ENCODE measurements at regions not wholly inside any gene's neighbourhood (a gene's known extent, or its start where the extent isn't known, plus 50 kb on each side); places are given as distances from the start of the nearest gene placed in this dataset.

DNA sequence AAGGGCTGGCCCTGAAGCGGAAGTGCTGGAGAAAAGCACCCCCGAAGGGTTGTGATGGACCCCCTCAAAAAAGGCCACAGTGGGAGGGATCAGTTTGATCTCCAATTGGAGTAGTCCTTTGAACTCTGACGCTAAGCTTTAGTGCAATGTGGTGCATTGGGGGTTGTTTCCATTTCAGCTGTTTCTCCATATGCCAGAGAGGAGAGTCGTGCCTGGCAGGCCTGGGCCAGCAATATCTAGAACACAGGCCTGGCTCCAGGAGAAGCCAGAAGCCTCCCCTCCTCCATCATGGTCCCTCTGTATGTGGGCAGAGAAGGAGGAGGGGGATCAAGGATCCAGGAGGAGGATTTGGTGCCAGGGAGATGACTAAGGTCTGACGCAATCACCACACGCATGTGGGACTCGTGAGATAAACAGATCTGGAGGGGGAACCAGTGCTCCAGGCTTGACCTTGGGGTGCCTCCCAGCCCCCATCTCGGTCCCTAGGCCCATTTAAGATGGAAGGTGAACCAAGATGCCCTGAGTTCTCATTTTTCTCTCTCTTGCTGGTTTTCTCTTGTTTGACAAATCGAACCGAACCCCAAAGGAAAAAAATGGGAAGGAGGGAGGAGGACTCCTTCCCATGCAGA, 517.4 kb upstream of the JARID2 start:
- FAIRE-seq, result no peak

DNA sequence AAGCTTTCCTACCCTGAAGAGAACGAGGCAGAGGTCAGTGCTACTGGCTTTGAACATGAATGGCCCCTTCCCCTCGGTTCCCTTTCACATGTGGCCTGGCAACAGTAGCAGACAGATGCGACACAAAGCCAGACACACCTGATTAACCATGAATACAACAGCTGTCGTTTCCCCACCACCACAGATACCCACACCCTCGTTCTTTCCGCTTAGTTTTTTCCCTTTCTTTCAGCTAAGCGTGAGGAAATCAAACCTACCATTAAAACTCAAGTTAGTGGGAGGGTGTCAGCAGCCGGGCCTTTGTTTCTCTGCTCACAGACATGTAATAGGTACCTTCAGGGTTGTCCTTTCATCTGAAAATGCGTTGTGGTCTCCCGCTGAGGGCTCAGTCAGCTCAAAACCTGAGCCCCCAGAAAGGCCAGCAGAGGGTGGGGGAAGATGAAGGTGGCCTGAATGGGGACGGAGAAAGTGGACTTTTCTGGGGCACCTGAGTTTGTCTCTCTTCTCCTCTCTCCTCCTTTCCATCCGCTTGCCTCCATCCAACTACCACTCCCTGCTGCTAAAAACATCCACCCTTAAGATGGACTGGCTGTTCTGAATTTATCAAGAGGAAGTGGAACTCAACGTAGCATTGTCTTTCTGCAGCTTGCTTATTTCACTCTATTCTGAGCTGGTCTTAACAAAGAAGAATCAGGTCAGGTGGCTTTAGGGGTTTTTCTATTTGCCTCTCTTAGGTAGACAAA, 516.6 kb upstream of the JARID2 start:
- FAIRE-seq, result no peak

DNA sequence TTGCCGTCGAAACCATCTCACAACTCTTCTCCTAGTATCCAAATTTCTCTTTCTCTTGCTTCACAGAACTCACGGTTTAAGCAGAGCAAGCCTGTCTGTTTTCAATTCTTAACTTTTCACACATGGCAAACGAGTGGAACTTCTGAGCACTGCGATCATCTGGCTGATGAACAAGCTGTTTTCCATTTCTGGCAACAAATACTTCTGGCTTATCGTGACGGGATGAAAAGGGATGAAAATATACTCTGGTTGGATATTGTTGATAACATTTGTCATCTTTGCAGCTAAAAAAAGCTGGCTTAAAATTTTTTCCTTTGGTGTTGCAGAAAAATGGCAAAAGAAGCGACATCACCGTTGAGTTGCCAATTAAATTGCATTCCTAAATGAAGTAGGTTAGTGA, 515.2 kb upstream of the JARID2 start:
- no peak for FAIRE-seq

DNA sequence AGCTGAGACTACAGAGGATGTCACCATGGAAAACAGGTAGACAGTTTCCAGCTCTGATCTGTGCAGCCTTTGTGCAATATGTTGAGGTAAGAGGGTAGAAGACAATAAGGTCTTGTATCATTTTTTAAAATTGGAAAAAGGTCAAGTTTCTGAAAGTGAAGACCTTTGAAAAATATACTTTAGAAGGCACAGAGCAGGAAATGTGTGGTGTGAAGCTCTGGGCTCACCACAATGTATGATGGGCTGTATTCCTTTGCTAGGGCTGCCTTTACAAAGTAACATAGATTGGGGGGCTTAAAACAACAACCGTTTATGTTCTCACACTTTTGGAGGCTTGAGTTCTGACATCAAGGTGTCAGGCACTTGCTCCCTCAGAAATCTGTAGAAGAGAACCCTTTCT, 514.3 kb upstream of the JARID2 start:
- FAIRE-seq, result no peak

DNA sequence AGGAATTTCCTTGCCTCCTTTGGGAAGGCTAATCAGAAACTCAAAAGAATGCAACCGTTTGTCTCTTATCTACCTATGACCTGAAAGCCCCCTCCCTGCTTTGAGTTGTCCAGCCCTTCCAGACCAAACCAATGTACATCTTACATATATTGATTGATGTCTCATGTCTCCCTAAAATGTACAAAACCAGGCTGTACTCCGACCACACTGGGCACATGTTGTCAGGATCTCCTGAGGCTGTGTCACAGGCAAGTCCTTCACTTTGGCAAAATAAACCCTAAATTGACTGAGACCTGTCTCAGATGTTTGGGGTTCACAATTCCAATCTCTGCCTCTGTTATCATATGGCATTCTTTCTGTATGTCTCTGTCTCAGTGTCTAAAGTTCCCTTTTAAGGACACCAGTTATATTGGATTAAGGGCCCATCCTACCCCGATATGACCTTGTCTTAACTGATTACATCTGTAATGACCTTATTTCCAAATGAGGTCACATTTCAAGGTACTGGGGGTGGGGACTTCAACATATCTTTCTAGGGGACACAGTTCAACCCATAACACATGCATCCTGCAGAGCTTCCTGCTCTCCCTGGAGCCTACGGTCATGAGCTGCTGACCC, 513.5 kb upstream of the JARID2 start:
- FAIRE-seq, result no peak

DNA sequence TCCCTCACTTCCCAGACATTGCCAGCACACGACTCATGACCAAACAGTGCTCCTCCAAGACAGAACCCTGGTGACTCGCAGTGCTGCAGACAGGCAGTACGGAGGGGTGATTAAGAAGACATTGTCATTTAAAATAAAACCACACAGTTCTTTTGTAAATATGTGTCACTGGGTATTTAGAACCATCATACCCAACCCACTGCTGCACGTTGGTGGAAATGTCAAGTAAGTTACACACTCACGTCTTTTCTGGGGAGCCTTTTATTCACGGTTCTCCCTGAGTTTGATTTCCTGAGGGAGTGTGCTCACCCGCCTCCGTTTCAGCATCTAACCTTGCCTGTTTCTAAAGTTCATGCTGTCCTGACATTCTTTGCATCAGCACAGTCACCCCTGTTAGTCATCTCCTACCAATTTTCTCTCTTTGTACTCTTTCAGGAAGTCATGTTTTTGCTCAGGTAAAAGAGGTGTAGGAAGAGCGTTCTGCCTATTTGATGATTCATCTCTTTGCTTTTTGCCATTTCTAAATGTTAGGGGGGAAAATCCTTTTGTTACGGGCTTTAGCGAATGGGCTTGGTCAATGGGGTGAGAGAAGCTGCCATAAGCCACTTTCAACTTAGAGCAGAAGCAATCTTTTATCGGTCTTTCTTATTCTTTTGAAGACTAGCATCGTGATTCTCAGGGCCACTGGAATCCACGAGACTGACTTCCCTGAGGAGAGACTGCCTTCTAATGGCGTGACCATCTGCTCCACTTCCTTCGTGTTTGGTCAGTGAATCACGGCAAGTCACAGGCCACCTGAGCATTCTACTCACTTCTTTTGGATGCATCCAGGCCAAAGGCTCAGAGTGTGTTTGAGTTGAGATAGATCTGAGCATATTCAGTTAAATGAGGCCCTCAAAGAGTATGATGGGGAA, 512.8 kb upstream of the JARID2 start:
- FAIRE-seq, result no peak

DNA sequence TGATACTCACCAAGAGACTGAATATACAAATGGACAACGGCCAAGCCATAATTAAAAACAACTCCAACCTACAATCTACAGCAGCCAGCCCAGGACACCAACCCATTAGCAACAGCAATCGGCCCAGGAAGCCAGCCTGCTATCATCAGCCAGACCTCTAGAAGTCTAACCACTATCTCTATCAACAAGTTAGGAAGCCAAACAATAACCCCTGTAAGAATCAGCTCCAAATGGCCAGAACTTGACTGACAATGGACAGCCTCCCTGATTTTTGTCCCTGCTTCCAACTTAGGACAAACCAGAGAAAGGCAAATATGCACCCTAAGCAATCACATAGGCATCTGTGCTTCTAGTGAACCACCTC, 511.8 kb upstream of the JARID2 start:
- FAIRE-seq, result no peak

DNA sequence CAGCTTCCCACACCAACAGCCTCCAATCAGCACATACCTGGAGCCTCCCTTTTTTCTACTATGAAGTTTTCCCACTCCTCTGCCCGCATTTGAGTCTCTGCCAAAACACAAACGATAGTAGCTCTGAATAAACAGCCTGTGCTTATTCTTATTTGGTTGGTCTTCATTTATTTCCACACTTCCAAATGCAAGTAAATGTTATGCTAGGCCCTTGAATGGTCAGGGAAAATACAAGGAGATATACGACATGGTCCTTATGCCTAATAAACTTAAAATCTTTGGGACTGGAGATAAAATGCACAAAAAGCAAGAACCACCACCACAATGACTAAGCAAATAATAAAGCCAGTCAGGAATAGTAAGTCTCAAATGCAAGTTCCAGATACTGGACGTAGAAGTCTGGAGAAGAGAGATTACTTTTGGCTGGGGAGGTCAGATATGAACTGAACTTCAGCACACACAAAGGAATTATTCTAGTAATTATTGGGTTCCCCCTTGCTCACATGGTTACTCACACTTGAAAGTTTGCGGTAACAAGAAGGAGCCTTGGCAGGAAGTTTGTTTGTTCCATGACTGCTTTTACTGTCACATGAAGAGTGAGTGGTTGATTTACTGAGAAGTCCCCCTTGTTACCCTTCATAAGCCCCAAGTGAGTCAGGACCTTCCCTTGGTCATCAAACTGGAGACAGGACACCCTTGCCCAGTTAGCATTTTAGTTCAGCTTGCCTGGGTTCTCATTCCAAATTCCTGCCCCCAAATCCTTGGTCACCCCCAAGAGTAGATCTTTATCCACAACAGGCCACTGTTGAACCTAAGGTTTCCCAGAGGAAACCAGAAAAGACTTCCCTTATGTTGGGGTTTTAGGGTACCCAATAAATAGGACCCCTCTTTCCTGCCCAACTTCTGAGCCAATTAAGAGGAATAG, 511.2 kb upstream of the JARID2 start:
- FAIRE-seq, result no peak

DNA sequence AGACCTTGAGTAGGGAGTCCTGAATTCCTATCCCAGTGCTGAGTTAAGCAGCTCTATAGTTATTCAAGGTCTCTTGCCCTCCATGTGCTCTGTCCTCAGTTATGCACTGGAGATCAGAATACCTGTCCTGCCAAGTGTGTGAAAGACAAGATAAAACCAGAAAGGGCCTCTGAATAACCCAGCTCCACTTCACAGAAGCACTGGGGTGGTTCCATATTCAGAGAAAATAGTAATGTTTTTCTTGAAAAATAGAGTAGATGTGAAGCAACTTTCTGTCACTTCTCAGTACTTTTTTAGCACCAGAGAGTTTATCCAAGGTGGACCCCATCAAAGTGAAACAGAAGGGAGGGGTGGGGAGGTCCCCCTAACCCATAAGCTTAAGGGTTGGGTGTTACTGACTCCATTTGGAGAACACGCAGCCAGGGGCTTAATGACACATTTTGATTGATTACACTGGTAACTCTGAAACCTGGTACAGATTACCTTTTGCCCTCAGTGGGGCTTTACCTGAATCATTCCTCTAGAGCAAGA, 509.8 kb upstream of the JARID2 start:
- no peak for FAIRE-seq

DNA sequence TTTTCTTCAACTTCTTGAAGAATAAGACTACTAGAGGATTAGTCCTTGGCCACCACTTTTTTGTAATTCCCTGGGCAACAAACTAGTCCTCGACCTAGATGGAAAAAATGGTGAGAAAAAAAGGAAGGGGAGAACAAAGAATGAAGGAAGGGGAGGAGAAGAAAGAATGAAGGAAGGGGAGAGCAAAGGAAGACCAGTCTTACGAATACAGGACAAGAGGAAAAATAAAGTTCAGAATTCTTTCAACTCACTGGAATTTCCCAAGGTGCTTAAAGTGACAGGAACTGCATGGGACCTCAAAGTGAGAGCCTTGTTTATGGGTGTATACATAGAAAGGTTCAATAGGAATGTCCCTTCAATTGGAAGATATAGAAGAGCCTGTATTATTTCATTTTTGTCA, 509.3 kb upstream of the JARID2 start:
- no peak for FAIRE-seq

DNA sequence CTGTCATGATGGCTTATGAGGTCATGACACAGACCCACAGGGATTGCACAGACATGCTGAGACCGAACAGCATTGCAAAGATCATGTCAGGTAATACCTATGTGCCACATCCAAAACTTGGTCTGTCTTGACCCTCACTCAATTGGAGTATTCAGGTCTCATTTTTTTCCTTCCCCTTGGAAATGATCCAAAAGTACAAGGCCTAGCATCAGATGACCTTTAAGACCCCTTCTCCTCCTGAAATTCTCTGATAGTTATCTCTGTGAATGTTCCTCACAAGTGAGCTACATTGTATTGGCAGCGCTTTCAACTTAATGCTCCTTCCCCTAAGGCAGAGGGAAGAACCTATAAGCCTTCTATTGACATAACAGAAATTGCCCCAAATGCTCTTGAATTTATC, 507.4 kb upstream of the JARID2 start:
- no peak for FAIRE-seq

DNA sequence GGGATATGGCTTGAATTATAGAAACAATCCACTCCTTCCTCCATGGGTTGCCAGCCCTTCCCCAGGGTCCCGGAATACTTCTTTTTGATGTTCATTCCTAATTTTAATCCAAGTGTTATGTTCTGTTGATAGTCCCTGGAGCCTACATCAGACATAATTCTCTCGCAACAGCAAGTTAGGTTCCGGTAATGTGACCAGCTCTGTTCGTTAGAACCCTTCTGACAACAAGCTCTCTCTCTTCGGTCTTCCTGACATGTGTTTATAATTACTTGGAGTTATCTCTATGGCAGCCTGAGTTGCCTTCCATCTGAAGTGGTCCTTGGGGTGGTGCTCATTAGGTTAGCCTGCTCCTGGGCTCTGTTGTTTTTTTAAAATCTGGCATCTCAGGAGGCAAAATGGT, 506.9 kb upstream of the JARID2 start:
- FAIRE-seq, result no peak

DNA sequence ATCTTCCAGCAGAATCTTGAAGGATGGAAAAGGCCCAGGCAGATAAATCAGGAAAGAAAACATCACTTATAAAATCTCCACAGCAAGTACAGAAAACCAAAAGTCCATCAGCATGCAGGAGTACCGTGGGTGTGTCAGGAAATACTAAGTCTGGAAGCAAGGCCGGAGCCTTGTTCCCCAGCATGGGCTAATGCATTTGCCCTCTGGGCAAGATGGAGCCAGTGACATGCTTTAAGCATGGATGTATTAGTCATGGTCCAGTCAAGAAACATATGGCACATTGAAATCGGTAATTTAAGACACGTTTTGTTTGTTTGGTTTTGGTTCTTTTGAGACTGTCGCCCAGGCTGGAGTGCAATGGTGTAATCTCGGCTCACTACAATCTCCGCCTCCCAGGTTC, 506.0 kb upstream of the JARID2 start:
- FAIRE-seq, result no peak

DNA sequence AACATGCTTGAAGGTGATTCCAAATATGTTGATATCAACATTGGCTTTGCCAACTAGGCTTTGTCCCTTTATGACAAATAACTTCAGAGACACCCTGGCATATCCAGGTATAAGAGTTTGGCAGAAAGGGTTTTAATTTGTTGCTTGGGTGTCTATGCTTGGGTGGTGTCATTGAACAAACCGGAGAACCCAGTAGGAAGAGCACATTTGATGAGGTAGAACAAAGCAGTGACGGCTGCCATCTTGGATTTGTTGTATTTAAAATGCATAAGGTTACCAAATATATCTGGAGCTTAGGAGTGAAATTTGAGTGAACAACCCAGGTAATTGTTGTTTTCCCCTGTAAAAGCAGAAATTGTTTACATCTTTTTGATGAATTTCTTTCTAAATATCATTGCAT, 503.7 kb upstream of the JARID2 start:
- FAIRE-seq, result no peak

DNA sequence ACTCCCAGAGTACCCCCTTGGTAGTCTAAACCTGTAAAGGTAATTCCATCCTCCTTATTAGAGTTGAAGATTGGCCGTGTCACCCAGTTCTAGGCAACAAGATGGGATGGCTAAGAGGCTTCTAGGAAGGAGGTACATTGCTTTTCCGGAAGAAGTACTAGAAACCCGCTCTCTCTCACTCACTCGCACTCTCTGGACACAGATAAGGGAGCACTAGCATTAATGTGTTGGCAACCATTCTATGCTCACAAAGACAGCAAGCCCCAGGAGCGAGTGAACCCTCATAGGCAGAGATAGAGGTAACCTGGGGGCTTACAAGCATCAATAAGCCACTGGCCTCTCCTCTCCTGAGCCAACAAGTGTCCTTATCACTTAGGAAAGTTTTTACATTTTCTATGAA, 503.2 kb upstream of the JARID2 start:
- FAIRE-seq, result no peak

DNA sequence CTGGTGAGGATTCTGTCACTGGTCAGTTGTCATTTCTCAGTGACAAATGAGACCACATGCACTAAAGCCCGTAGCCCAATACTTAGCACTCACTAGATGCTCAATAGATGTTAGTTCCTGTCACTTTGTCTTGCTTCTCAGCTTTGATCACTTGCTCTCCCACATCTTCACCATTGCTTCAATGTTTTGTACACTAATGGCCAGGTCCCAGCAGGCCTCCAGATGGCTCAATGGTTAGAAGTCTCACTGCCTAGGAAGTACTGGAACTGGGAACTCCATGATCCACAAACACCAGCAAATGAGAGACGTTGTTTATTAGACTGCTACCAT, 502.8 kb upstream of the JARID2 start:
- FAIRE-seq, result no peak

DNA sequence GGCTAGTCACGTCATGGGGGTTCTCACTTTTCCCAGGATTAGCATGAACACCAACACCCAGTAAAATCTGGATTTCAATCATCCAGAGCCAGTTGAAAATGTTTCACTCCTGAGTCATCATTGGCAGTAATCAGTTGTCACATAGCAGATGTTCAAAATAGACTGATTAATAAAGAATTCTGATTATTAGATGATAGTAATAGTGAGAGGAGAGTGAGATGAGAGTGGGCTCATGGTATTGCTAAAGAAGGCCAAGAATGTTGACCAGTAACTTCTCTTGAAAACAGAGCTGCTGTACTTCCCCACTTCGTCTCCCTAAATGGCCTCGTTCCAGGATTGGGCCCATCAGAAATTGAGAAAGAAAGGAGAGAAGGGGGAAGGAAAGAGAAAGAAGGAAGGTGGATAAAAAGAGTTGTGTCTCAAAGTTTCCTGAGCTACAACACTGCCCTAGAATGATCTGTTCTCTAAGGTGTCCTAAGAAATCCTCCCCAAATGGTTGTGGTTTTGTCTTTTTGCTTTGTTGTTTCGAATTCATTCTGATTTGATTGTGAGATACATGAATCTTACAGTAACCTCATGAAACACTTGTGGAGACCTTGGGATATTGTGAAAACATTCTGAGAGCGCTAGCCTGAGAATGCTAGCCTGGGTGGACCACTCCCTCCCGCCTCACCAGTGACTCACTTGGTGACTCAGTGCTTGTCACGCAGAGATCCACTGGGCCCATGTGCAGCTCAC, 502.2 kb upstream of the JARID2 start:
- FAIRE-seq, result no peak

DNA sequence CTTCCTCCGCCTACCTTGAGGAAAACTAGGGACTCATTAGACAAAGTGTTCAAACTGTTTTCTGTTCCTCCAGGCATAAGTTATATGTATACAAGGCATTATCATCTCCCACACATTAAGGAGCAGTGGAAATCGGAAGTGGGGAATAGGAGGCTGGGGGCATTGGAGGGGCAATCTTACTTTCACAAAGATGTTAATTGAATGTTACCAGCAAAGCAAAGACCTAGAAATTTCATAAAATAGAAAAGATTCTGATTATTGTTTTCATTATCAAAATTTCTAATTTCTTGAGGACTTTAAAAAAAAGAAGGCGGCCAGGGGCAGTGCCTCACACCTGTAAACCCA, 501.7 kb upstream of the JARID2 start:
- no peak for FAIRE-seq

DNA sequence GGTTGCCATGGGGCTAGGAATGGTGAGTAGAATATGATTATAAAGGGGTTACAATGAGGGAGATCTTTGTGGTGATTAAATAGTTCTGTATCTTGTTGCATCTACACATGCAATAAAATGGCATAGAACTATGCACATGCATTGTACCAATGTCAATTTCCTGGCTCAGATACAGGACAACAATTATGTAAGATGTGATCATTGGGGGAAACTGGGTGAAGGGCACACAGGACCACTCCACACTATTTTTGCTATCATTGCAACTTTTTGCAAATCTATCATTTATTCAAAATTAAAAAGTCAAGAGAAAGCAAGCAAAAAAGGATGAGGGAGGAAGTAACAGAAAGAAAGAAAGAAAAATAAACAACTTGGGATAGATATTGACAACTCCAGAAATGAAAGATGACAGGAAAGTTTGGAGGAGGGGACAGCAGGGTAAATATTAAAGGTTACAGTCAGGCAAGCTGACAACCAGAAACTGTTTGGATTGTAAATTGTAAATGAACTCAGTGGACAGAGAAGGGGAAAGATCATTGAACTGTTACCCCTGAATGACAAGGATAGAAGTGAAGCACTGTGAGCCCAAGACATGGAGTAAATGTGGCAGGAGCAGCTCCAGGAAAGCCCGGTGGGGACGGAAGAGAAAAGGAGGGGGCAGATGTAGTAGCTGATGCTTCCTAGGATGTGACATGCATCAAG, 499.6 kb upstream of the JARID2 start:
- FAIRE-seq, result no peak

DNA sequence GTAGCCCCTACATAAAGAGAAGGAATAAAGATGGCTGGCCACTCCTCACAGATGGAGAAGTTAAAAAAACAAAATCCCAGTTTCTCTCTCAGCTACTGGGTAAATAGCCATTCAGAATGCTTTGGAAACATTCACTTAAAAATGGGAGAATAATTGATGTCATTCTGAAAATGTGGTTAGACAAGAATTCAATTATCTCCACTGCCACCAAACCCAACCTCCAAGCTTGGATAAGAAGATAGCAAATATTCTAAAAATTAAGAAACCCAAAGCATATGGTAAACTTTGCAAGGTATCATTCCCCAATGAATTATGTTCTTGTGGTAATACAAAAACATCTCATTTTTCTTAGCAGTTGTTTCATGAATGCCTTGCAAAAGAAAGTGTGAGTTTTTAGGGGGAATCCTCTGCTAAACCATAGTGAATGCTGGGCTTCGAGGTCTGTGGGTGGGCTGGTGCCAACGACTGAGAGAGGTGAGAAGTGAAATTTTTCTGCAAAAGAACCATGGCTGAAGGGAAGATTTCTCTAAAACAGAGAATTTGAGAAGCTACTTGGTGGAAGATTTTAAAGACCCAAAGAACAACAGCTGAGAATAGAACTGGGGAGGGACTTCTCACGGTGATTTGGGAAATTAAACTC, 497.9 kb upstream of the JARID2 start:
- FAIRE-seq, result no peak
